H9 (cell line): ENCODE measurements at regions not wholly inside any gene's neighbourhood (a gene's known extent, or its start where the extent isn't known, plus 50 kb on each side); places are given as distances from the start of the nearest gene placed in this dataset.

Experiments
- DNase-seq: peaks from one replicate; pipeline ENCODE4 v3.0.0-alpha.2; 2017
- H2AFZ ChIP-seq: one replicate; pipeline ENCODE4 v1.6.1; 2013; ENCODE audit warnings: mild to moderate bottlenecking, low read length, control low read depth, moderate library complexity
- H2AK5ac ChIP-seq: 2 replicates; pipeline ENCODE4 v1.6.1; 2013; ENCODE audit warnings: low read length, control low read depth, mixed read lengths; ENCODE audit not compliant: insufficient read length
- H2BK120ac ChIP-seq: one replicate; pipeline ENCODE4 v1.6.1; 2013; ENCODE audit warnings: low read depth, mild to moderate bottlenecking, low read length, control low read depth, inconsistent platforms; ENCODE audit not compliant: poor library complexity, severe bottlenecking
- H2BK12ac ChIP-seq: 2 replicates; pipeline ENCODE4 v1.6.1; 2013; ENCODE audit warnings: low read length, control low read depth, mixed read lengths, low read depth; ENCODE audit not compliant: insufficient read length
- H2BK15ac ChIP-seq: 2 replicates; pipeline ENCODE4 v1.6.1; 2013; ENCODE audit warnings: low read depth, low read length, control low read depth
- H2BK20ac ChIP-seq: one replicate; pipeline ENCODE4 v1.6.1; 2013; ENCODE audit warnings: low read depth, mild to moderate bottlenecking, low read length, control low read depth, inconsistent platforms; ENCODE audit not compliant: poor library complexity, severe bottlenecking
- H2BK5ac ChIP-seq: 2 replicates; pipeline ENCODE4 v1.6.1; 2013; ENCODE audit warnings: low read length, control low read depth, mixed read lengths; ENCODE audit not compliant: insufficient read length
- H3K14ac ChIP-seq: 2 replicates; pipeline ENCODE4 v1.6.1; 2013; ENCODE audit warnings: low read length, control low read depth; ENCODE audit not compliant: insufficient read depth
- H3K18ac ChIP-seq: 2 replicates; pipeline ENCODE4 v1.6.1; 2013; ENCODE audit warnings: low read depth, mild to moderate bottlenecking, mixed read lengths, low read length, control low read depth; ENCODE audit not compliant: insufficient read length
- H3K23ac ChIP-seq: 2 replicates; pipeline ENCODE4 v1.6.1; 2013; ENCODE audit warnings: low read length, control low read depth, mixed read lengths, low read depth; ENCODE audit not compliant: insufficient read length
- H3K23me2 ChIP-seq: 2 replicates; pipeline ENCODE4 v1.6.1; 2013; ENCODE audit warnings: low read depth, mild to moderate bottlenecking, mixed read lengths, low read length, control low read depth; ENCODE audit not compliant: insufficient read length, poor library complexity, severe bottlenecking
- H3K27ac ChIP-seq: 2 replicates; pipeline ENCODE4 v1.5.1; 2013; ENCODE audit warnings: low read length, control low read depth, mixed read lengths, low read depth; ENCODE audit not compliant: insufficient read length
- H3K27me3 ChIP-seq: 2 replicates; pipeline ENCODE4 v1.6.1; 2013; ENCODE audit warnings: low read length, control low read depth, inconsistent platforms; ENCODE audit not compliant: insufficient read depth
- H3K4ac ChIP-seq: 2 replicates; pipeline ENCODE4 v1.6.1; 2013; ENCODE audit warnings: low read depth, mild to moderate bottlenecking, control low read depth, inconsistent platforms, low read length, moderate library complexity
- H3K4me1 ChIP-seq: 2 replicates; pipeline ENCODE4 v1.6.1; 2013; ENCODE audit warnings: low read length, control low read depth, inconsistent platforms; ENCODE audit not compliant: insufficient read depth
- H3K4me2 ChIP-seq: 2 replicates; pipeline ENCODE4 v1.6.1; 2013; ENCODE audit warnings: low read length, control low read depth, mixed read lengths; ENCODE audit not compliant: insufficient read length, insufficient read depth
- H3K56ac ChIP-seq: 2 replicates; pipeline ENCODE4 v1.6.1; 2013; ENCODE audit warnings: low read depth, mild to moderate bottlenecking, mixed read lengths, low read length, control low read depth; ENCODE audit not compliant: insufficient read length
- H3K79me1 ChIP-seq: 2 replicates; pipeline ENCODE4 v1.6.1; 2013; ENCODE audit warnings: low read depth, mild to moderate bottlenecking, moderate library complexity, low read length, control low read depth, inconsistent platforms; ENCODE audit not compliant: insufficient read depth, poor library complexity, severe bottlenecking
- H3K79me2 ChIP-seq: 2 replicates; pipeline ENCODE4 v1.6.1; 2013; ENCODE audit warnings: low read length, control low read depth, inconsistent platforms; ENCODE audit not compliant: insufficient read depth
- H3K9ac ChIP-seq: 2 replicates; pipeline ENCODE4 v1.6.1; 2013; ENCODE audit warnings: low read length, control low read depth, mixed read lengths; ENCODE audit not compliant: insufficient read length; ENCODE audit errors: extremely low read depth
- H3K9me3 ChIP-seq: one replicate; pipeline ENCODE4 v1.6.1; 2013; ENCODE audit warnings: low read depth, low read length, inconsistent platforms; ENCODE audit not compliant: control insufficient read depth
- H3T11ph ChIP-seq: one replicate; pipeline ENCODE4 v1.6.1; 2013; ENCODE audit warnings: mild to moderate bottlenecking, low read length, control low read depth, inconsistent platforms
- H4K20me1 ChIP-seq: one replicate; pipeline ENCODE4 v1.6.1; 2013; ENCODE audit not compliant: control insufficient read depth, insufficient read length, insufficient read depth
- H4K5ac ChIP-seq: 2 replicates; pipeline ENCODE4 v1.6.1; 2013; ENCODE audit warnings: low read depth, mild to moderate bottlenecking, mixed read lengths, low read length, control low read depth; ENCODE audit not compliant: insufficient read length
- H4K8ac ChIP-seq: replicated peaks from 2 replicates; pipeline ENCODE4 v1.6.1; 2013; ENCODE audit warnings: low read length, control low read depth, mixed read lengths, low read depth; ENCODE audit not compliant: insufficient read length
- H4K91ac ChIP-seq: 2 replicates; pipeline ENCODE4 v1.6.1; 2013; ENCODE audit warnings: low read depth, mild to moderate bottlenecking, moderate library complexity, mixed read lengths, low read length, control low read depth; ENCODE audit not compliant: insufficient read length
- H3K27ac Mint-ChIP-seq, 3 experiments: 2 replicates in 2 of 3; 3 replicates in 1 of 3; pipeline ENCODE4 v1.8.0; 2020 to 2021; ENCODE audit warnings: mixed read lengths in 3 of 3, mild to moderate bottlenecking in 1 of 3, moderate library complexity in 1 of 3
- H3K27me3 Mint-ChIP-seq: 2 replicates; pipeline ENCODE4 v1.8.0; 2021; ENCODE audit warnings: low read depth, mild to moderate bottlenecking, moderate library complexity, mixed read lengths
- H3K36me3 Mint-ChIP-seq, 3 experiments: 2 replicates in 2 of 3; 3 replicates in 1 of 3; pipeline ENCODE4 v1.8.0; 2020 to 2021; ENCODE audit warnings: low read depth in 3 of 3, mixed read lengths in 3 of 3; ENCODE audit not compliant: insufficient read depth in 1 of 3
- H3K4me1 Mint-ChIP-seq, 2 experiments: 2 replicates each; pipeline ENCODE4 v1.8.0; 2020; ENCODE audit warnings: mixed read lengths in 2 of 2
- H3K4me3 Mint-ChIP-seq, 2 experiments: 2 replicates in 1 of 2; 3 replicates in 1 of 2; pipeline ENCODE4 v1.8.0; 2020 to 2021; ENCODE audit warnings: mild to moderate bottlenecking in 2 of 2, mixed read lengths in 2 of 2, moderate library complexity in 1 of 2
- H3K9me3 Mint-ChIP-seq, 2 experiments: 2 replicates in 1 of 2; 3 replicates in 1 of 2; pipeline ENCODE4 v1.8.0; 2020; ENCODE audit warnings: mild to moderate bottlenecking in 2 of 2, mixed read lengths in 2 of 2, moderate library complexity in 1 of 2
- CTCF ChIP-seq: fragments of 200-600 bp; sonication (generic); conservative IDR thresholded peaks from 3 replicates; pipeline ENCODE4 v1.8.0; 2021; ENCODE audit warnings: antibody characterized with exemption, mild to moderate bottlenecking
- WGBS: extraction: QIAGEN DNeasy Blood & Tissue Kit; methylation state at CpG from one replicate; pipeline ENCODE4 v1.1.7; 2013; ENCODE audit warnings: missing lambda C conversion rate, low lambda C conversion rate, mixed read lengths; ENCODE audit not compliant: insufficient read length; ENCODE audit errors: extremely low coverage; 5-methylcytosine and 5-hydroxymethylcytosine counted together

- H4K91ac ChIP-seq = no peak overlapping the region
- H2BK5ac ChIP-seq = no peak overlapping the region
- no peak overlapping the region for H2AFZ ChIP-seq
- no peak overlapping the region for H3K4me2 ChIP-seq
- no peak for DNase-seq
- no peak overlapping the region for H3T11ph ChIP-seq
- TF ChIP-seq CTCF = no peak
- H2BK12ac ChIP-seq = no peak overlapping the region
- no peak overlapping the region for H3K27ac ChIP-seq
- H3K4me1 ChIP-seq = no peaks in the 10 kb centered on the region
- no peak overlapping the region for H3K27ac Mint-ChIP-seq
- no peaks in the 10 kb centered on the region for H3K4me1 Mint-ChIP-seq
- no peak overlapping the region for H2BK20ac ChIP-seq
- no peaks in the 10 kb centered on the region for H3K79me2 ChIP-seq
- no peak overlapping the region for H4K8ac ChIP-seq
- H3K9me3 ChIP-seq = no peaks in the 10 kb centered on the region
- H3K36me3 Mint-ChIP-seq = no peaks in the 10 kb centered on the region
- H3K4ac ChIP-seq = no peak overlapping the region
- H3K9me3 Mint-ChIP-seq = no peaks in the 10 kb centered on the region
- peaks cover 12% of the 10 kb centered on the region for H3K27me3 Mint-ChIP-seq
- H3K27me3 ChIP-seq = no peaks in the 10 kb centered on the region
- no peaks in the 10 kb centered on the region for H4K20me1 ChIP-seq
- H4K5ac ChIP-seq = no peak overlapping the region
- H3K18ac ChIP-seq = no peak overlapping the region
- no peak overlapping the region for H3K9ac ChIP-seq
- H3K4me3 Mint-ChIP-seq = no peak overlapping the region
- H3K23ac ChIP-seq = no peak overlapping the region
- no peaks in the 10 kb centered on the region for H3K23me2 ChIP-seq
- H3K79me1 ChIP-seq = no peaks in the 10 kb centered on the region
- no peak overlapping the region for H2BK15ac ChIP-seq
- no peak overlapping the region for H3K14ac ChIP-seq
- no peak overlapping the region for H3K56ac ChIP-seq
- no CpG with 5 or more reads among the region's 7 CpGs for WGBS
- H2BK120ac ChIP-seq = no peak overlapping the region
- H2AK5ac ChIP-seq = no peak overlapping the region
These were observed 471.3 kb upstream of the AUTS2 start for GRCh38 chr7:69126896-69127479.
